Fibroblast of pulmonary artery (primary cell): ENCODE measurements at regions not wholly inside any gene's neighbourhood (a gene's known extent, or its start where the extent isn't known, plus 50 kb on each side); places are given as distances from the start of the nearest gene placed in this dataset.

Experiments
- DNase-seq: peaks from one replicate; pipeline ENCODE4 v3.0.0-alpha.2; 2010; ENCODE audit warnings: low read depth
- H3K4me3 ChIP-seq: replicated peaks from 2 replicates; pipeline ENCODE4 v1.5.1; 2011; ENCODE audit warnings: low read depth, mild to moderate bottlenecking, control low read depth, low read length, moderate library complexity
- CTCF ChIP-seq: IDR thresholded peaks from 2 replicates; pipeline ENCODE4 v1.5.1; 2011; ENCODE audit warnings: mild to moderate bottlenecking, control low read depth, low read length, inconsistent platforms; ENCODE audit errors: missing control alignments

- no peak for TF ChIP-seq CTCF
- H3K4me3 ChIP-seq = no peak overlapping the region
- DNase-seq = peak; percentile 22
These were observed 470.8 kb downstream of the RIT2 start for GRCh38 chr18:42644729-42645131.

GRCh38 chr18:42649331-42650035 lies 466.0 kb downstream of the RIT2 start:
- no peak for TF ChIP-seq CTCF
- H3K4me3 ChIP-seq = peak overlapping the region; percentile 24
- DNase-seq = peak; percentile 86

GRCh38 chr18:42654556-42654955 lies 460.9 kb downstream of the RIT2 start:
- DNase-seq = peak; percentile 35
- no peak overlapping the region for H3K4me3 ChIP-seq
- TF ChIP-seq CTCF = no peak

DNA sequence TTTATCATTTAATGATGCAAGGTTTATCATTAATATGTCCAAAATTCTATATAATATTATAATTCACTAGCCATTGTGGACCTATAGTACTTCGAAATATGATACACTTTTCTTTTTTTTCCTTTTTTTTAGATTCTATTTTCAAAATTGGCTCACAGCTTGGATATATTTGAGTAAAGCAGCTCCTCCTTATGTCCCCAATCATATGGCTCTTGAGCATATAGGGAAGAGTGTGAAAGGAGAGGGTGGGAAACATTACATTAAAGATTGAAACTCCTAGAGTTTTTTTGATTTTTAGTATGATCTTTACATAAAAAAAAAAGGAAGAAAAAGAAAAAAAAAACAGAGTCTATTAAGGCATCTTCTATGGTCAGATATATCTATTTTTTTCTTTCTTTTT lies 457.9 kb downstream of the RIT2 start:
- no peak overlapping the region for H3K4me3 ChIP-seq
- no peak for TF ChIP-seq CTCF
- no peak for DNase-seq

- no peak for DNase-seq
- no peak overlapping the region for H3K4me3 ChIP-seq
- no peak for TF ChIP-seq CTCF
These were observed 457.3 kb downstream of the RIT2 start for GRCh38 chr18:42658171-42658570.

GRCh38 chr18:42659187-42659586 lies 456.3 kb downstream of the RIT2 start:
- H3K4me3 ChIP-seq = no peak overlapping the region
- DNase-seq = no peak
- no peak for TF ChIP-seq CTCF

- H3K4me3 ChIP-seq = no peak overlapping the region
- DNase-seq = no peak
- TF ChIP-seq CTCF = no peak
These were observed 444.6 kb downstream of the RIT2 start for GRCh38 chr18:42670860-42671259.
